GM12875 (cell line): ENCODE measurements at regions not wholly inside any gene's neighbourhood (a gene's known extent, or its start where the extent isn't known, plus 50 kb on each side); places are given as distances from the start of the nearest gene placed in this dataset.
"Not testable (repeated sequence)": the region's sequence is repeated elsewhere in the genome, so short reads cannot be mapped to it uniquely, and the experiment has no call there.

Source experiments
- H3K4me3 ChIP-seq: one replicate; pipeline ENCODE4 v1.5.1; 2011; ENCODE audit warnings: low read depth, low read length, control low read depth
- CTCF ChIP-seq: IDR thresholded peaks from 2 replicates; pipeline ENCODE4 v1.5.1; 2011; ENCODE audit warnings: low read depth, mild to moderate bottlenecking, control low read depth, inconsistent platforms, low read length, moderate library complexity, borderline replicate concordance; ENCODE audit not compliant: insufficient read depth

GRCh38 chr4:141352909-141353525 lies 132.3 kb downstream of the ZNF330 start:
- no peak overlapping the region for H3K4me3 ChIP-seq
- TF ChIP-seq CTCF, result no peak

GRCh38 chr4:141356321-141356962 lies 135.7 kb downstream of the ZNF330 start:
- TF ChIP-seq CTCF, result no peak
- no peak overlapping the region for H3K4me3 ChIP-seq

GRCh38 chr4:141356963-141357335 lies 136.3 kb downstream of the ZNF330 start:
- TF ChIP-seq CTCF, result no peak
- no peak overlapping the region for H3K4me3 ChIP-seq

- not testable (repeated sequence) for H3K4me3 ChIP-seq
These were observed 147.5 kb downstream of the ZNF330 start for GRCh38 chr4:141368241-141368640.

GRCh38 chr4:141371206-141371605 lies 150.5 kb downstream of the ZNF330 start:
- no peak for TF ChIP-seq CTCF
- H3K4me3 ChIP-seq, result no peak overlapping the region

- no peak overlapping the region for H3K4me3 ChIP-seq
- no peak for TF ChIP-seq CTCF
These were observed 155.2 kb downstream of the ZNF330 start for GRCh38 chr4:141375855-141376254.

GRCh38 chr4:141376769-141377168 lies 156.1 kb downstream of the ZNF330 start:
- H3K4me3 ChIP-seq, result no peak overlapping the region
- TF ChIP-seq CTCF, result no peak

GRCh38 chr4:141387299-141387698 lies 166.6 kb downstream of the ZNF330 start:
- no peak for TF ChIP-seq CTCF
- H3K4me3 ChIP-seq, result no peak overlapping the region
